CD14-positive monocyte (primary cell): ENCODE measurements at regions not wholly inside any gene's neighbourhood (a gene's known extent, or its start where the extent isn't known, plus 50 kb on each side); places are given as distances from the start of the nearest gene placed in this dataset.

Source experiments
- DNase-seq, 3 donors: peaks; one replicate each; pipeline ENCODE4 v3.0.0-alpha.2; 2011 to 2022
- H2AFZ ChIP-seq: 2 replicates; pipeline ENCODE4 v1.6.0; 2012; ENCODE audit warnings: mild to moderate bottlenecking, low read depth, low read length, inconsistent platforms; ENCODE audit not compliant: insufficient read depth, poor library complexity, severe bottlenecking
- H3K27ac ChIP-seq, 2 donors: 1 replicate in 1 of 2; 2 replicates in 1 of 2; pipeline ENCODE4 v1.5.1; 2012 to 2013; ENCODE audit warnings: low read length in 2 of 2, control low read depth in 1 of 2, inconsistent platforms in 1 of 2, low read depth in 1 of 2, mild to moderate bottlenecking in 1 of 2
- H3K27me3 ChIP-seq, 2 donors: one replicate each; pipeline versions ENCODE4 v1.6.0 to v1.6.1; 2011 to 2013; ENCODE audit warnings: low read length in 2 of 2; ENCODE audit not compliant: control insufficient read depth in 2 of 2, insufficient read depth in 2 of 2
- H3K36me3 ChIP-seq, 2 donors: replicated peaks in 1 of 2; 1 replicate in 1 of 2; 2 replicates in 1 of 2; pipeline versions ENCODE4 v1.5.1 to v1.6.1; 2012 to 2013; ENCODE audit warnings: low read length in 2 of 2, control low read depth in 1 of 2, inconsistent platforms in 1 of 2, mild to moderate bottlenecking in 1 of 2; ENCODE audit not compliant: insufficient read depth in 2 of 2, control insufficient read depth in 1 of 2
- H3K4me1 ChIP-seq, 2 donors: 1 replicate in 1 of 2; 2 replicates in 1 of 2; pipeline versions ENCODE4 v1.5.1 to v1.6.1; 2012 to 2013; ENCODE audit warnings: low read length in 2 of 2, control low read depth in 1 of 2, inconsistent platforms in 1 of 2, mild to moderate bottlenecking in 1 of 2, moderate library complexity in 1 of 2; ENCODE audit not compliant: insufficient read depth in 2 of 2, control insufficient read depth in 1 of 2
- H3K4me2 ChIP-seq: replicated peaks from 2 replicates; pipeline ENCODE3; 2012; ENCODE audit warnings: low read length, moderate library complexity, mild to moderate bottlenecking; ENCODE audit not compliant: poor library complexity, severe bottlenecking; ENCODE audit errors: extremely low read depth
- H3K4me3 ChIP-seq, 3 experiments: fragments of 200-600 bp in 1 of 3; sonication (generic) in 1 of 3; replicated peaks in 1 of 3; 1 replicate in 2 of 3; 2 replicates in 1 of 3; pipeline ENCODE4 v1.5.1; 2011 to 2013; ENCODE audit warnings: low read length in 3 of 3, mild to moderate bottlenecking in 3 of 3, control low read depth in 2 of 3, low read depth in 2 of 3, inconsistent platforms in 1 of 3, moderate library complexity in 1 of 3
- H3K79me2 ChIP-seq: 2 replicates; pipeline ENCODE4 v1.6.0; 2012; ENCODE audit warnings: mild to moderate bottlenecking, control low read depth, inconsistent platforms, low read length, moderate library complexity; ENCODE audit not compliant: insufficient read depth
- H3K9ac ChIP-seq: 2 replicates; pipeline ENCODE4 v1.6.0; 2017; ENCODE audit warnings: low read length, mild to moderate bottlenecking; ENCODE audit not compliant: insufficient read depth, poor library complexity, severe bottlenecking
- H3K9me3 ChIP-seq, 2 donors: replicated peaks in 1 of 2; 1 replicate in 1 of 2; 2 replicates in 1 of 2; pipeline versions ENCODE4 v1.5.1 to v1.6.1; 2012 to 2013; ENCODE audit warnings: low read length in 2 of 2, control low read depth in 1 of 2; ENCODE audit not compliant: control insufficient read depth in 1 of 2, insufficient read depth in 1 of 2
- H4K20me1 ChIP-seq: 2 replicates; pipeline ENCODE4 v1.6.0; 2012; ENCODE audit warnings: mild to moderate bottlenecking, low read length, control low read depth, moderate library complexity; ENCODE audit not compliant: insufficient read depth
- H3K27ac Mint-ChIP-seq, 7 donors: one replicate each; pipeline ENCODE4 v1.8.0; 2020; ENCODE audit warnings: mild to moderate bottlenecking in 7 of 7, mixed read lengths in 7 of 7, moderate library complexity in 6 of 7, inconsistent platforms in 2 of 7
- H3K27me3 Mint-ChIP-seq, 3 donors: one replicate each; pipeline ENCODE4 v1.8.0; 2021 to 2022; ENCODE audit warnings: low read depth in 3 of 3, mild to moderate bottlenecking in 3 of 3, mixed read lengths in 3 of 3, moderate library complexity in 3 of 3, inconsistent platforms in 1 of 3
- H3K36me3 Mint-ChIP-seq, 2 donors: one replicate each; pipeline ENCODE4 v1.8.0; 2020; ENCODE audit warnings: mixed read lengths in 2 of 2, inconsistent platforms in 1 of 2, mild to moderate bottlenecking in 1 of 2
- H3K4me1 Mint-ChIP-seq: one replicate; pipeline ENCODE4 v1.8.0; 2020; ENCODE audit warnings: mild to moderate bottlenecking, mixed read lengths
- H3K4me3 Mint-ChIP-seq, 2 donors: one replicate each; pipeline ENCODE4 v1.8.0; 2020; ENCODE audit warnings: mild to moderate bottlenecking in 2 of 2, mixed read lengths in 2 of 2, moderate library complexity in 1 of 2
- H3K9me3 Mint-ChIP-seq, 7 donors: one replicate each; pipeline ENCODE4 v1.8.0; 2020 to 2022; ENCODE audit warnings: mixed read lengths in 7 of 7, mild to moderate bottlenecking in 6 of 7, moderate library complexity in 6 of 7, inconsistent platforms in 2 of 7
- WGBS: methylation state at CpG from one replicate; pipeline ENCODE4 v1.1.5; 2013; ENCODE audit warnings: missing lambda C conversion rate; ENCODE audit not compliant: insufficient coverage; 5-methylcytosine and 5-hydroxymethylcytosine counted together
- intact Hi-C, 2 donors: fragments of 100-400 bp; cut with micrococcal nuclease; formaldehyde crosslinking; loops; one replicate each; pipeline versions ENCODE4 v1.15.0 to v1.15.1; 2023
- TF ChIP-seq, protein P1 (sequence below): fragments of 200-600 bp; IDR thresholded peaks from one replicate; pipeline ENCODE4 v1.8.0; 2022; ENCODE audit warnings: antibody characterized with exemption, mild to moderate bottlenecking

DNA sequence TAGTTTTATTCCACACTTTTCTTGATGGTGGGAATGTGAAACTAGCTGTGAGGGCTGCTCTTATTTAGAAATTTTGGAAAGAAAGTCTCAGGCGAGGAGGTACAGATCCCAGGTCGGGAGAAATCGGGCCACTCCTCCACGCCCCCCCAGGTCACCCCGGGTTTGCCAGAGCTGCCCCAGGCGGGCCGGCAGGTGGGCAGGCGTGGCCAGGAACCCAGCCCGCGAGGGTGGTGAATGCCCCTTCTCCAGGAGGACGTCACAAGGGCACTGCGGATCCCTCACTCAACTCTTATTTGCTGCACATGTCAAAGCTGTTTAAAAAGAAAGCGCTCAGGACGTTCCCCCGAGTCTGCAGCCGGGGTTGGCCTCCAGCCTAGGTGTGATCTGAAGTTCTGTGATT, 60.5 kb upstream of the SLCO4A1 start:
- Histone ChIP-seq H3K4me1 (no peaks in the 10 kb centered on the region), H3K4me2 (no peak overlapping the region), H3K9ac (no peak overlapping the region), H2AFZ (no peak overlapping the region), H3K27me3 (peaks cover 6 to 41% of the 10 kb centered on the region in 2 donors), H3K4me3 (no peak overlapping the region), H3K36me3 (no peaks in the 10 kb centered on the region), H3K27ac (no peak overlapping the region), H3K79me2 (no peaks in the 10 kb centered on the region), H4K20me1 (no peaks in the 10 kb centered on the region), H3K9me3 (no peaks in the 10 kb centered on the region)
- intact Hi-C loops: no loop called here
- no peaks in the 10 kb centered on the region for H3K36me3 Mint-ChIP-seq
- TF ChIP-seq, protein P1, sequence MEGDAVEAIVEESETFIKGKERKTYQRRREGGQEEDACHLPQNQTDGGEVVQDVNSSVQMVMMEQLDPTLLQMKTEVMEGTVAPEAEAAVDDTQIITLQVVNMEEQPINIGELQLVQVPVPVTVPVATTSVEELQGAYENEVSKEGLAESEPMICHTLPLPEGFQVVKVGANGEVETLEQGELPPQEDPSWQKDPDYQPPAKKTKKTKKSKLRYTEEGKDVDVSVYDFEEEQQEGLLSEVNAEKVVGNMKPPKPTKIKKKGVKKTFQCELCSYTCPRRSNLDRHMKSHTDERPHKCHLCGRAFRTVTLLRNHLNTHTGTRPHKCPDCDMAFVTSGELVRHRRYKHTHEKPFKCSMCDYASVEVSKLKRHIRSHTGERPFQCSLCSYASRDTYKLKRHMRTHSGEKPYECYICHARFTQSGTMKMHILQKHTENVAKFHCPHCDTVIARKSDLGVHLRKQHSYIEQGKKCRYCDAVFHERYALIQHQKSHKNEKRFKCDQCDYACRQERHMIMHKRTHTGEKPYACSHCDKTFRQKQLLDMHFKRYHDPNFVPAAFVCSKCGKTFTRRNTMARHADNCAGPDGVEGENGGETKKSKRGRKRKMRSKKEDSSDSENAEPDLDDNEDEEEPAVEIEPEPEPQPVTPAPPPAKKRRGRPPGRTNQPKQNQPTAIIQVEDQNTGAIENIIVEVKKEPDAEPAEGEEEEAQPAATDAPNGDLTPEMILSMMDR: no peak
- WGBS: 20% methylated on average over 11 of the region's 16 CpGs
- H3K4me1 Mint-ChIP-seq: peaks cover 2% of the 10 kb centered on the region
- H3K9me3 Mint-ChIP-seq: peaks cover 0 to 3% (median 2%) of the 10 kb centered on the region in 7 donors
- DNase-seq: no peak
- peak overlapping the region in 1 of 2 donors; percentile 51 for H3K4me3 Mint-ChIP-seq
- H3K27ac Mint-ChIP-seq: no peak overlapping the region
- peaks cover 32 to 76% (median 57%) of the 10 kb centered on the region in 3 donors for H3K27me3 Mint-ChIP-seq

GRCh38 chr20:62583424-62583920, 58.8 kb upstream of the SLCO4A1 start:
- no peak overlapping the region for H3K4me2 ChIP-seq
- TF ChIP-seq, protein P1: no peak
- intact Hi-C loops: no loop called here
- no peaks in the 10 kb centered on the region for H3K79me2 ChIP-seq
- peaks cover 35 to 69% (median 50%) of the 10 kb centered on the region in 3 donors for H3K27me3 Mint-ChIP-seq
- no peak overlapping the region for H2AFZ ChIP-seq
- H3K36me3 Mint-ChIP-seq: no peaks in the 10 kb centered on the region
- H3K9me3 ChIP-seq: no peaks in the 10 kb centered on the region
- no peaks in the 10 kb centered on the region for H3K36me3 ChIP-seq
- no peak overlapping the region for H3K27ac ChIP-seq
- peaks cover 6 to 10% of the 10 kb centered on the region in 2 donors for H3K4me1 ChIP-seq
- H3K27me3 ChIP-seq: peaks cover 6 to 39% of the 10 kb centered on the region in 2 donors
- H3K27ac Mint-ChIP-seq: peak overlapping the region in 1 of 7 donors; percentile 47
- 58% methylated on average over 5 of the region's 12 CpGs for WGBS
- no peaks in the 10 kb centered on the region for H4K20me1 ChIP-seq
- H3K9ac ChIP-seq: no peak overlapping the region
- peaks cover 10% of the 10 kb centered on the region for H3K4me1 Mint-ChIP-seq
- no peak for DNase-seq
- peaks cover 0 to 3% (median 2%) of the 10 kb centered on the region in 7 donors for H3K9me3 Mint-ChIP-seq
- no peak overlapping the region for H3K4me3 ChIP-seq
- peak overlapping the region in 1 of 2 donors; percentile 16 for H3K4me3 Mint-ChIP-seq
